Retinal pigment epithelial cell (primary cell): ENCODE measurements at regions not wholly inside any gene's neighbourhood (a gene's known extent, or its start where the extent isn't known, plus 50 kb on each side); places are given as distances from the start of the nearest gene placed in this dataset.
"Not testable (repeated sequence)": the region's sequence is repeated elsewhere in the genome, so short reads cannot be mapped to it uniquely, and the experiment has no call there.

Source experiments
- DNase-seq: peaks from one replicate; pipeline ENCODE4 v3.0.0-alpha.2; 2010; ENCODE audit warnings: low read depth
- H3K4me3 ChIP-seq: 2 replicates; pipeline ENCODE4 v1.5.1; 2011; ENCODE audit warnings: mild to moderate bottlenecking, low read length, control low read depth, moderate library complexity
- TF ChIP-seq, protein P1 (sequence below): conservative IDR thresholded peaks from 2 replicates; pipeline ENCODE4 v1.5.1; 2011; ENCODE audit warnings: low read depth, low read length, control low read depth, inconsistent platforms

DNA sequence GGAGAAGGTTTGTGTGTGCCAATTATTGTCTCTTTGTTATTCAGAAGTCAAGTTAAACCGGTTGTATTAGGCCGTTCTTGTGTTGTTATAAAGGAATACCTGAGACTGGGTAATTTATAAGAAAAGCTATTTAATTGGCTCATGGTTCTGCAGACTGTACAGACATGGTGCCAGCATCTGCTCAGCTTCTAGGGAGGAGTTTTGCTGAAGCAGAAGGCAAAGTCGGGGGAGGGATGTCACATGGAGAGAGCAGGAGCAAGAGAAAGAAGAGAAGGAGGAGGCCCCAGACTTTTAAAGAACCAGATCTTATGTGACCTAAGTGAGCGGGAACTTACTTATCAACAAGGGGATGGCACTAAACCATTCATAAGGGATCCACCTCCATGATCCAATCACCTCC is 349.3 kb upstream of the PCDH18 start:
- TF ChIP-seq, protein P1, sequence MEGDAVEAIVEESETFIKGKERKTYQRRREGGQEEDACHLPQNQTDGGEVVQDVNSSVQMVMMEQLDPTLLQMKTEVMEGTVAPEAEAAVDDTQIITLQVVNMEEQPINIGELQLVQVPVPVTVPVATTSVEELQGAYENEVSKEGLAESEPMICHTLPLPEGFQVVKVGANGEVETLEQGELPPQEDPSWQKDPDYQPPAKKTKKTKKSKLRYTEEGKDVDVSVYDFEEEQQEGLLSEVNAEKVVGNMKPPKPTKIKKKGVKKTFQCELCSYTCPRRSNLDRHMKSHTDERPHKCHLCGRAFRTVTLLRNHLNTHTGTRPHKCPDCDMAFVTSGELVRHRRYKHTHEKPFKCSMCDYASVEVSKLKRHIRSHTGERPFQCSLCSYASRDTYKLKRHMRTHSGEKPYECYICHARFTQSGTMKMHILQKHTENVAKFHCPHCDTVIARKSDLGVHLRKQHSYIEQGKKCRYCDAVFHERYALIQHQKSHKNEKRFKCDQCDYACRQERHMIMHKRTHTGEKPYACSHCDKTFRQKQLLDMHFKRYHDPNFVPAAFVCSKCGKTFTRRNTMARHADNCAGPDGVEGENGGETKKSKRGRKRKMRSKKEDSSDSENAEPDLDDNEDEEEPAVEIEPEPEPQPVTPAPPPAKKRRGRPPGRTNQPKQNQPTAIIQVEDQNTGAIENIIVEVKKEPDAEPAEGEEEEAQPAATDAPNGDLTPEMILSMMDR, result no peak
- no peak for DNase-seq
- no peak overlapping the region for H3K4me3 ChIP-seq

DNA sequence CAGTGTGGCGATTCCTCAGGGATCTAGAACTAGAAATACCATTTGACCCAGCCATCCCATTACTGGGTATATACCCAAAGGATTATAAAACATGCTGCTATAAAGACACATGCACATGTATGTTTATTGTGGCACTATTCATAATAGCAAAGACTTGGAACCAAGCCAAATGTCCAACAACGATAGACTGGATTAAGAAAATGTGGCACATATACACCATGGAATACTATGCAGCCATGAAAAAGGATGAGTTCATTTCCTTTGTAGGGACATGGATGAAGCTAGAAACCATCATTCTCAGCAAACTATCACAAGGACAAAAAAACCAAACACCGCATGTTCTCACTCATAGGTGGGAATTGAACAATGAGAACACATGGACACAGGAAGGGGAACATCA is 335.8 kb upstream of the PCDH18 start:
- not testable (repeated sequence) for DNase-seq

DNA sequence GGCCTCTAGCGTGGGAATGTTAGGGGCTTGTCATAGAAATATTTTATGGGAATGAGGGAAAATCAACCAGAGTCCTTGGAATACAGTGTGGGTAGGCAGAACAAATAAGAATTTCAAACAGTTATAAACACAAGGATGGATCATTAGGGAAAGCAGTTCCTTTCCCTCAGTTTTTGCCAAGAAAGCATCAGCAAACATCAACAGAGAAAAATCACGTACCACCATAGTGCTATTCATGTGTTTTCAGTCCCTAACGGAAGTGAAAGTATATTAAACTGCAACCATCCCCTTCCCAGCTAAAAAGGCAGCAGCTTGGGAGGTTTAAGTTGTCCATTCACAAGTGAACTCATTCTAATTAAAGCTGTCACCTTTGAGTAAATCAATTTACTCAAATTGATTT is 334.4 kb upstream of the PCDH18 start:
- DNase-seq, result no peak
- no peak overlapping the region for H3K4me3 ChIP-seq
- TF ChIP-seq, protein P1, result no peak

More for the DNA sequence above, 335.8 kb upstream of the PCDH18 start:
- H3K4me3 ChIP-seq, result not testable (repeated sequence)

DNA sequence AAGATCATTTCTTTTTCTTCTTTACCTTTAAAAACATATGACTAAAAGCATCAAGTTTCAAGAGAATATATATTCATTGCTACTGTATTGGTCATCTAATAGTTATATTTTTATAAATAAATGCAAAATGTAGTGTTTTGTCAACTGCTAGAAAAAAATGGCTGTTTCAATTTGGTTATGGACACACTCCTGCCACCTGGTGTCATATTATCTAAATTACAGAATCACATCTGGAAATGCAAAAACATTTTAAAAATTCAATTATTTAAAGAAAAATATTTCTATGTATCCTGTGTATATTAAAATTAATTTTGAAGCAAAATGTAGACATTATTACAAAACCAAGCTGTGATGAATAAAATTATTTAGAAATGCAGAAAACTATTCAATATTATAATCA is 329.4 kb upstream of the PCDH18 start:
- DNase-seq, result no peak
- H3K4me3 ChIP-seq, result no peak overlapping the region

DNA sequence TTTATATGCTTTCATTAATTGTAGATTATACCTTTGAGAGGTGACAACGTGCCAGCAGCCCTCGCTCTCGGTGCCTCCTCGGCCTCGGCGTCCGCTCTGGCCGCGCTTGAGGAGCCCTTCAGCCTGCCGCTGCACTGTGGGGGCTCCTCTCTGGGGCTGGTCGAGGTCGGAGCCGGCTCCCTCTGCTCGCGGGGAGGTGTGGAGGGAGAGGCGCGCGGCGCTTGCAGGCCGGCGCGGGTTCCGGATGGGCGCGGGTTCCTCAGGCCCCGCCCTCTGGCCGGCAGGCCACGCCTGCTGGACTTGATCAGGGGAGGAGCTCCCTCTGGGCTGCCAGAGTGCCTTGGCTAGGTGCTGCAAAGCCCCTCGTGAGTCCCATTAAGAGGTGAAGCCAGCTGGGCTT is 321.1 kb upstream of the PCDH18 start:
- TF ChIP-seq, protein P1, result no peak
- DNase-seq, result no peak

More for the DNA sequence above, 329.4 kb upstream of the PCDH18 start:
- TF ChIP-seq, protein P1, result peak; percentile 42

DNA sequence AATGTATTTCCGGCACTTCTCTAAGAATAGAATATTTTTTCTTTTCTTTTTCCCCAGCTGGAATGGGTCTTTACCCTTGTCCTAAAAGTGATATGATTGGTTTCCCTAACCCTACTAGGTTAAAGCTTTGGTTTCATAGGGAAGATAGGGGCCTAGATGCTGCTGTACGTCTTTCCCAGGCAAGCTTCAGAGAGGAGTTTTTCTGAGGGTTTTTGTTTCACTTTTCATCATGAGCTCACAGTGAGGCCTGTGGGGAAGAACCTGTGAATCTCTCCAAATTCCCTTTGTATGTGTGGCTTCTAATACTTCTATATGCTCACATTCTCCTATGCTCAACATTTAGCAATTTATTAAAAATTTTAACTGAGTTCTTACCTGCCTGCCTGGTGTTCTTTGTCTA is 320.0 kb upstream of the PCDH18 start:
- no peak for DNase-seq
- TF ChIP-seq, protein P1, result no peak
- no peak overlapping the region for H3K4me3 ChIP-seq

More for the DNA sequence above, 321.1 kb upstream of the PCDH18 start:
- no peak overlapping the region for H3K4me3 ChIP-seq

DNA sequence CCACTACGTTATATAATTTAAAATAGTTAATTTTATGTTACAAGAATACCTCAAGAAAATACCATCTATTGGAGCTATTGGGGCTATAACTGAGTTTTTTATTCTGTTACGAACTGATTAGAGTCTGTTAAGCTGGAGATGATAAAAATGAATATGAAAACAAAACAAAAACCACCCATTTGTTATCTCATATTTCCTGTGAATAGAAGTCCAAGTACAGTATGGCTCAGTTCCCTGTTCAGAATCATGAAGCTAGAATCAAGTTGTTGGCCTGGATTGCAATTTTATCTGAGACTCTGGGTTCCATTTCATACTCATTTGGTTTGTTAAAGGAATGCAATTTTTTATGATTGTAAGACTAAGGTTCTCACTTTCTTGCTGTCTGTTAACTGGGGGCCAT is 319.1 kb upstream of the PCDH18 start:
- H3K4me3 ChIP-seq, result no peak overlapping the region
- TF ChIP-seq, protein P1, result no peak

DNA sequence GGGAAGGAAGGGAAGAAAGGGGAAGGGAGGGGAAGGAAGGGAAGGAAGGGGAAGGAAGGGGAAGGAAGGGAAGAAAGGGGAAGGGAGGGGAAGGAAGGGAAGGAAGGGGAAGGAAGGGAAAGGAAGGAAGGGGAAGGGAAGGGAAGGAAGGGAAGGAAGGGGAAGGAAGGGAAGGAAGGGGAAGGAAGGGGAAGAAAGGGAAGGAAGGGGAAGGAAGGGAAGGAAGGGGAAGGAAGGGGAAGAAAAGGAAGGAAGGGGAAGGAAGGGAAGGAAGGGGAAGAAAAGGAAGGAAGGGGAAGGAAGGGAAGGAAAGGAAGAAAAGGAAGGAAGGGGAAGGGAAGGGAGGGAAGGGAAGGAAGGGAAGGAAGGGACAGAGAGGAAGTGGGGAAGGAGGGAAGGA is 295.7 kb upstream of the PCDH18 start:
- H3K4me3 ChIP-seq, DNase-seq: not testable (repeated sequence)

More for the DNA sequence above, 319.1 kb upstream of the PCDH18 start:
- no peak for DNase-seq
